ENCODE measurements at regions not wholly inside any gene's neighbourhood (a gene's known extent, or its start where the extent isn't known, plus 50 kb on each side); places are given as distances from the start of the nearest gene placed in this dataset.
A peak's percentile ranks its signal among the peaks of the same experiment; 100 is the strongest.

DNA sequence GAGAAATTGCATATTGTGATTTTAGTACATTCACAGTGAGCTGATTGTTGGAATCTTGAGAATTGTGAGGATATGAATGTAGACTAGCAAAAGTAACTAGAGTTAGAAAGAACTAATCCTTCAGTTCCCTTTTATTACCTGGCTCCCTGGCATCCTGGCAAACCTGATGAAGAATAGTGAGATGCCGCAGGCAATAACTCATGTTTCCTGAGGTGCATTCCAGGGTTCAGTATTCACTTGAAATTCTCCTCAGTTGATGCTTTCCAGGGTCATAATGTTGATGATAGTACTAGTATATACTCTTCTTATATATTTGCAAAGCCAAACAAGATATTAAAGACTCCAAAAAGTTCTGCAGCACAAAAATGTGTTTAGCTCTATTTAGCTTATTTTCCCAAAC lies 432.1 kb upstream of the CELF4 start:
- H3K4me3 ChIP-seq (ENCODE audit: insufficient read length, low read depth), result no peak overlapping the region
- H3K27me3 ChIP-seq (ENCODE audit: insufficient read depth, insufficient read length), result no peaks in the 10 kb centered on the region
- H3K9ac ChIP-seq (ENCODE audit: insufficient read length, low read depth), result no peak overlapping the region
- no peak for DNase-seq (ENCODE audit: low read depth, low spot score)
- H3K36me3 ChIP-seq (ENCODE audit: insufficient read depth, insufficient read length, low read length), result no peaks in the 10 kb centered on the region
- no peak for TF ChIP-seq ZNF274 (IDR thresholded peaks at IDR 0.05; ENCODE audit: low read depth, low read length)
- no peak for TF ChIP-seq SUZ12 (IDR thresholded peaks at IDR 0.05; ENCODE audit: extremely low read depth, insufficient read depth, insufficient read length)
- no peak for TF ChIP-seq YY1 (IDR thresholded peaks at IDR 0.05; ENCODE audit: insufficient read depth, insufficient read length)
- no peaks in the 10 kb centered on the region for H3K4me1 ChIP-seq (ENCODE audit: insufficient read depth, insufficient read length)
- H3K9me3 ChIP-seq (ENCODE audit: insufficient read depth, low read length), result no peaks in the 10 kb centered on the region

GRCh38 chr18:37987901-37988300 lies 422.3 kb upstream of the CELF4 start:
- no peak overlapping the region for H3K9ac ChIP-seq (ENCODE audit: insufficient read length, low read depth)
- H3K27me3 ChIP-seq (ENCODE audit: insufficient read depth, insufficient read length), result no peaks in the 10 kb centered on the region
- H3K4me3 ChIP-seq (ENCODE audit: insufficient read length, low read depth), result no peak overlapping the region
- no peaks in the 10 kb centered on the region for H3K36me3 ChIP-seq (ENCODE audit: insufficient read depth, insufficient read length, low read length)
- H3K9me3 ChIP-seq (ENCODE audit: insufficient read depth, low read length), result no peaks in the 10 kb centered on the region
- no peaks in the 10 kb centered on the region for H3K4me1 ChIP-seq (ENCODE audit: insufficient read depth, insufficient read length)
- DNase-seq (ENCODE audit: low read depth, low spot score), result no peak
- TF ChIP-seq YY1 (IDR thresholded peaks at IDR 0.05; ENCODE audit: insufficient read depth, insufficient read length), result no peak
- TF ChIP-seq ZNF274 (IDR thresholded peaks at IDR 0.05; ENCODE audit: low read depth, low read length), result no peak
- no peak for TF ChIP-seq SUZ12 (IDR thresholded peaks at IDR 0.05; ENCODE audit: extremely low read depth, insufficient read depth, insufficient read length)

GRCh38 chr18:37986665-37987064 lies 421.1 kb upstream of the CELF4 start:
- Histone ChIP-seq H3K9ac (ENCODE audit: insufficient read length, low read depth) (no peak overlapping the region), H3K4me3 (ENCODE audit: insufficient read length, low read depth) (no peak overlapping the region), H3K27me3 (ENCODE audit: insufficient read depth, insufficient read length) (no peaks in the 10 kb centered on the region), H3K36me3 (ENCODE audit: insufficient read depth, insufficient read length, low read length) (no peaks in the 10 kb centered on the region), H3K4me1 (ENCODE audit: insufficient read depth, insufficient read length) (no peaks in the 10 kb centered on the region), H3K9me3 (ENCODE audit: insufficient read depth, low read length) (no peaks in the 10 kb centered on the region)
- TF ChIP-seq YY1 (IDR thresholded peaks at IDR 0.05; ENCODE audit: insufficient read depth, insufficient read length), result no peak
- TF ChIP-seq SUZ12 (IDR thresholded peaks at IDR 0.05; ENCODE audit: extremely low read depth, insufficient read depth, insufficient read length), result no peak
- no peak for TF ChIP-seq ZNF274 (IDR thresholded peaks at IDR 0.05; ENCODE audit: low read depth, low read length)
- DNase-seq (ENCODE audit: low read depth, low spot score), result no peak

DNA sequence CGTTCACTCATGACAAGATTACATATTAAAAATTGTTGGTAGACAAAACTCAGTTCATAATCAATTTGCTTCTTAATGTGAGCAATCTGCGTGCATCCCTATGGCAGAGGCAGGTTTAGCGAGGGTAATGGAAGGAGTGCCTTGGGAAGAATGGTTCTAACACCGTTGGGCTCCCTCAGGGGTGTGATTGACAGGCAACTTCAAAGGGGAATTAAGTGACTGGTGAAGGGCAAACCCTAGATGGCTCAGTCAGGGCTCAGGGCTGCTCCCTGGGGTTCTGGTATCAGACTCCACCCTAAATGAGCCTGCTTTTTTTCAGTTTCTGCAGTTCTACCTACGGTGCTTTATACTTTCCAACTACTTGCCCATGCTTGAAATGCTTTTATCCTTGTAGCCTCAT lies 419.5 kb upstream of the CELF4 start:
- Histone ChIP-seq H3K9me3 (ENCODE audit: insufficient read depth, low read length) (no peaks in the 10 kb centered on the region), H3K4me1 (ENCODE audit: insufficient read depth, insufficient read length) (no peaks in the 10 kb centered on the region), H3K9ac (ENCODE audit: insufficient read length, low read depth) (no peak overlapping the region), H3K36me3 (ENCODE audit: insufficient read depth, insufficient read length, low read length) (no peaks in the 10 kb centered on the region), H3K4me3 (ENCODE audit: insufficient read length, low read depth) (no peak overlapping the region), H3K27me3 (ENCODE audit: insufficient read depth, insufficient read length) (no peaks in the 10 kb centered on the region)
- TF ChIP-seq ZNF274 (IDR thresholded peaks at IDR 0.05; ENCODE audit: low read depth, low read length) (no peak), YY1 (IDR thresholded peaks at IDR 0.05; ENCODE audit: insufficient read depth, insufficient read length) (no peak), SUZ12 (IDR thresholded peaks at IDR 0.05; ENCODE audit: extremely low read depth, insufficient read depth, insufficient read length) (no peak)
- DNase-seq (ENCODE audit: low read depth, low spot score), result peak; percentile 18

- DNase-seq (ENCODE audit: low read depth, low spot score), result no peak
- no peak for TF ChIP-seq ZNF274 (IDR thresholded peaks at IDR 0.05; ENCODE audit: low read depth, low read length)
- no peak for TF ChIP-seq SUZ12 (IDR thresholded peaks at IDR 0.05; ENCODE audit: extremely low read depth, insufficient read depth, insufficient read length)
- TF ChIP-seq YY1 (IDR thresholded peaks at IDR 0.05; ENCODE audit: insufficient read depth, insufficient read length), result no peak
- Histone ChIP-seq H3K27me3 (ENCODE audit: insufficient read depth, insufficient read length) (no peaks in the 10 kb centered on the region), H3K9ac (ENCODE audit: insufficient read length, low read depth) (no peak overlapping the region), H3K9me3 (ENCODE audit: insufficient read depth, low read length) (no peaks in the 10 kb centered on the region), H3K4me1 (ENCODE audit: insufficient read depth, insufficient read length) (no peaks in the 10 kb centered on the region), H3K4me3 (ENCODE audit: insufficient read length, low read depth) (no peak overlapping the region), H3K36me3 (ENCODE audit: insufficient read depth, insufficient read length, low read length) (no peaks in the 10 kb centered on the region)
Measured at GRCh38 chr18:37980556-37980955, 415.0 kb upstream of the CELF4 start.

GRCh38 chr18:37975446-37975845 lies 409.8 kb upstream of the CELF4 start:
- Histone ChIP-seq H3K27me3 (ENCODE audit: insufficient read depth, insufficient read length) (no peaks in the 10 kb centered on the region), H3K36me3 (ENCODE audit: insufficient read depth, insufficient read length, low read length) (no peaks in the 10 kb centered on the region), H3K4me1 (ENCODE audit: insufficient read depth, insufficient read length) (no peaks in the 10 kb centered on the region), H3K9ac (ENCODE audit: insufficient read length, low read depth) (no peak overlapping the region), H3K4me3 (ENCODE audit: insufficient read length, low read depth) (no peak overlapping the region), H3K9me3 (ENCODE audit: insufficient read depth, low read length) (no peaks in the 10 kb centered on the region)
- no peak for TF ChIP-seq YY1 (IDR thresholded peaks at IDR 0.05; ENCODE audit: insufficient read depth, insufficient read length)
- no peak for TF ChIP-seq SUZ12 (IDR thresholded peaks at IDR 0.05; ENCODE audit: extremely low read depth, insufficient read depth, insufficient read length)
- TF ChIP-seq ZNF274 (IDR thresholded peaks at IDR 0.05; ENCODE audit: low read depth, low read length), result no peak
- no peak for DNase-seq (ENCODE audit: low read depth, low spot score)

DNA sequence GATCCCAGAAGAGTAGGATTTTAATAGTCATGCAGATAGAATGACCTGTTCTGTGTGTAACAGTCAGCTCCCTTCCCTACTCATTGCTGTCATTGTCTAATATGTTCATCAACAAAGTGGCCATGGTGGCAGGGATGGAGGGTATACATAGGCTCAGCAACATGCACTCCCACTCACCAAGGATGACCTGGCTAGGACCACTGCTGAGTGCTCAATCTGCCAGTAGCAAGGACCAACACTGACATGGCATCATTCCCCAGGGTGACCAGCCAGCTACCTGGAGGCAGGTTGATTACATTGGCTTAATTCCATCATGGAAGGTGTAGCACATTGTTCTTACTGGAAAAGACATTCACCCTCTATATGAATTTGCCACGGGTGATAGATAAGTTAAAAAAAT lies 401.7 kb upstream of the CELF4 start:
- Histone ChIP-seq H3K4me1 (ENCODE audit: insufficient read depth, insufficient read length) (no peaks in the 10 kb centered on the region), H3K9ac (ENCODE audit: insufficient read length, low read depth) (no peak overlapping the region), H3K9me3 (ENCODE audit: insufficient read depth, low read length) (peaks cover 4% of the 10 kb centered on the region; the same call in 1 of the 2 replicates), H3K27me3 (ENCODE audit: insufficient read depth, insufficient read length) (no peaks in the 10 kb centered on the region), H3K36me3 (ENCODE audit: insufficient read depth, insufficient read length, low read length) (no peaks in the 10 kb centered on the region), H3K4me3 (ENCODE audit: insufficient read length, low read depth) (no peak overlapping the region)
- no peak for TF ChIP-seq SUZ12 (IDR thresholded peaks at IDR 0.05; ENCODE audit: extremely low read depth, insufficient read depth, insufficient read length)
- TF ChIP-seq ZNF274 (IDR thresholded peaks at IDR 0.05; ENCODE audit: low read depth, low read length), result no peak
- no peak for TF ChIP-seq YY1 (IDR thresholded peaks at IDR 0.05; ENCODE audit: insufficient read depth, insufficient read length)
- no peak for DNase-seq (ENCODE audit: low read depth, low spot score)

Data from NT2/D1 (cell line).